IMR-90 (cell line): ENCODE measurements at regions not wholly inside any gene's neighbourhood (a gene's known extent, or its start where the extent isn't known, plus 50 kb on each side); places are given as distances from the start of the nearest gene placed in this dataset.

ENCODE experiments used
- CTCF ChIP-seq: conservative IDR thresholded peaks from 2 replicates; pipeline ENCODE4 v1.5.1; 2012; ENCODE audit warnings: mild to moderate bottlenecking, low read depth, low read length, improper control_type of control experiment
- FOS ChIP-seq: fragments of 150-350 bp; IDR thresholded peaks from 2 replicates; pipeline ENCODE4 v1.6.1; 2016; ENCODE audit warnings: low read depth, low read length
- MAFK ChIP-seq: IDR thresholded peaks from 2 replicates; pipeline ENCODE4 v1.6.1; 2012; ENCODE audit warnings: low read depth, low read length, improper control_type of control experiment
- MAZ ChIP-seq: IDR thresholded peaks from 2 replicates; pipeline ENCODE4 v1.6.1; 2012; ENCODE audit warnings: low read depth, mild to moderate bottlenecking, low read length, improper control_type of control experiment, moderate library complexity, borderline replicate concordance
- MXI1 ChIP-seq: IDR thresholded peaks from 2 replicates; pipeline ENCODE4 v1.6.1; 2012; ENCODE audit warnings: low read depth, mild to moderate bottlenecking, low read length, moderate library complexity, borderline replicate concordance
- POLR2A ChIP-seq: IDR thresholded peaks from 2 replicates; pipeline ENCODE4 v1.6.1; 2012; ENCODE audit warnings: mild to moderate bottlenecking, low read depth, low read length
- RAD21 ChIP-seq: IDR thresholded peaks from 2 replicates; pipeline ENCODE4 v1.6.1; 2012; ENCODE audit warnings: low read length, improper control_type of control experiment
- RCOR1 ChIP-seq: IDR thresholded peaks from 2 replicates; pipeline ENCODE4 v1.6.1; 2012; ENCODE audit warnings: mild to moderate bottlenecking, low read length, improper control_type of control experiment; ENCODE audit not compliant: insufficient replicate concordance
- RFX5 ChIP-seq: IDR thresholded peaks from 2 replicates; pipeline ENCODE4 v1.8.0; 2012; ENCODE audit warnings: low read depth, mild to moderate bottlenecking, low read length, moderate library complexity
- SMC3 ChIP-seq: fragments of 150-350 bp; IDR thresholded peaks from 2 replicates; pipeline ENCODE4 v1.6.1; 2016; ENCODE audit warnings: low read depth, mild to moderate bottlenecking, antibody characterized with exemption, low read length, moderate library complexity
- USF2 ChIP-seq: fragments of 150-350 bp; IDR thresholded peaks from 2 replicates; pipeline ENCODE4 v1.6.1; 2017; ENCODE audit warnings: mild to moderate bottlenecking, antibody characterized with exemption, low read length, low read depth

DNA sequence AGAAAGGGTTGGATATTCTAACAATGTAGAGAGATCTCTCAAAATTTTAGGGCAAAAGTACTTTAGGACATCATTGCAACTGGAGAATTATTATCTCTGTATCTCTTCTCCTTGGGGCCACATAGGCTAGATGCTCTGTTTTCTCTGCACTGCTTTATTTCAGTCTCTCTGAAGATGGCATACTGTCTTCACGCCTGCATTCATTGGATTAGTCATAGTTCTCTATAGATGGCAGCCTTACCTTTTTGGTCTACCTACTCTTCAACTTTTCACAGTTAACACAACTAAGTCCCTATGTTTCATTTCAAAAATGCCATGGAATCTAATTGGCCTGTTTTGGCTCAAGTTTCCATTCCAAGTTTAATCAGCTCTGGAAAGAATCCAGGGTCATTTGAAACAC is 1623.3 kb upstream of the B3GALT2 start:
- TF ChIP-seq POLR2A (no peak), MAZ (no peak), CTCF (no peak), SMC3 (no peak), FOS (no peak), MXI1 (no peak), USF2 (no peak), RAD21 (no peak), MAFK (no peak), RCOR1 (no peak), RFX5 (no peak)
